Fibroblast of skin of left biceps (primary cell): ENCODE measurements at regions not wholly inside any gene's neighbourhood (a gene's known extent, or its start where the extent isn't known, plus 50 kb on each side); places are given as distances from the start of the nearest gene placed in this dataset.

Experiments
- DNase-seq, 2 experiments: peaks; one replicate each; pipeline ENCODE4 v3.0.0-alpha.2; 2013; ENCODE audit warnings: low read depth in 2 of 2

GRCh38 chr13:22227895-22228294 lies 557.0 kb downstream of the FGF9 start:
- no peak for DNase-seq

DNA sequence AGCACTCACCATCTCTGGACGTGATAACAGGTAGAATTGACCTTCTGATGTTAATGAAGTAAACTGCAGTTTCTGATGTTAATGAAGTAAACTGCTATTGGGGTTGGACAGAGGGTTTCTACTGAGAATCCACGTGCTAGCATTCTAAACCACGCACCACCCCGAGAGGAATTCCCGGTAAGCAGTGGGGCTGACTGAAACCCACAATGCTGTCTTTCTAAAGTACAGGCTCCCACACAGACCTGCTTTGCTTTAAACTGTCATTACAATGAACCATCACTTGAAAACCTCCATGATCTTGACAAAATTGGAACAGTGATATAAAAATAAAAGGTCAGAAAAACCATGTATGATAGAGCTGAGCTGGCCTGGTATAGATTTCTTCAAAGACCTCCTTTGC lies 559.0 kb downstream of the FGF9 start:
- no peak for DNase-seq

DNA sequence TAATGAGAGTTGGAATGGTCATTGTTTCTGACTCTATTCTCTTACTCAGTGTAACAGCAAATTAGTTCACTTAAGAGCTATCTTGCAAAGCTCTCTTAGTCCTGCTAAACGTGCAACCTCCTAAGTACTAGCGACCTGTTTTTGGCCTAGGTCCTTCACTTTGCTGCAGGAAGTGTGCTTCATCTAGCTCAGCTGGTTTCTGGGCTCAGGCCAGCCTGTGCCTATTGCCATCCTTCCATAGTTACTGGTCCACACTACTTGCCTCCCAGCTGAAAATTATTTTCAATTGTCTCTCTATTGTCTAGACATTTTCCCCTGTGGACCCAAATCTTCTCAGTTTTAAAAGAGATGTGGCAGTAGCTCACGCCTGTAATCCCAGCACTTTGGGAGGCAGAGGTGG lies 561.3 kb downstream of the FGF9 start:
- DNase-seq: no peak

- DNase-seq: no peak
Measured at GRCh38 chr13:22235285-22235949, 564.5 kb downstream of the FGF9 start.

GRCh38 chr13:22235950-22236290 lies 565.0 kb downstream of the FGF9 start:
- no peak for DNase-seq

DNA sequence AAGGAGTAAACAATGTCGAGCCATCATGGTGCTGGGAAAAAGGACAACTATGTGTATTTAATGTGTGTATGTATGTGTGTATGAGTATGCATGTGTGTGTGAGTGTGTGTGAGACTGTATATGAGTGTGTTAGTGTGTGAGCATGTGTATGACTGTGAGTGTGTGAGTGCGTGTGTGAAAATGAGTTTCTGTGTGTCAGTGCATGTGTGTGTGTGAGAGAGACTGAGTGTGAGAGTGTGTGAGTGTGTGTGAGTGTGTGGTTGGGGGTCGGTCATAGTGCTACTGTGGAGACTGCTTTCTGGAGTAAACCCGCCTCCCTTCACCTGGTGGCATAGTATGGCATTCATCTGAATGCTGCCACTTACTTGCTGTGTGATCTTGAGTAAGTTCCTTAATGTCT lies 567.4 kb downstream of the FGF9 start:
- DNase-seq: no peak

- no peak for DNase-seq
Measured at GRCh38 chr13:22240716-22241115, 569.8 kb downstream of the FGF9 start.

DNA sequence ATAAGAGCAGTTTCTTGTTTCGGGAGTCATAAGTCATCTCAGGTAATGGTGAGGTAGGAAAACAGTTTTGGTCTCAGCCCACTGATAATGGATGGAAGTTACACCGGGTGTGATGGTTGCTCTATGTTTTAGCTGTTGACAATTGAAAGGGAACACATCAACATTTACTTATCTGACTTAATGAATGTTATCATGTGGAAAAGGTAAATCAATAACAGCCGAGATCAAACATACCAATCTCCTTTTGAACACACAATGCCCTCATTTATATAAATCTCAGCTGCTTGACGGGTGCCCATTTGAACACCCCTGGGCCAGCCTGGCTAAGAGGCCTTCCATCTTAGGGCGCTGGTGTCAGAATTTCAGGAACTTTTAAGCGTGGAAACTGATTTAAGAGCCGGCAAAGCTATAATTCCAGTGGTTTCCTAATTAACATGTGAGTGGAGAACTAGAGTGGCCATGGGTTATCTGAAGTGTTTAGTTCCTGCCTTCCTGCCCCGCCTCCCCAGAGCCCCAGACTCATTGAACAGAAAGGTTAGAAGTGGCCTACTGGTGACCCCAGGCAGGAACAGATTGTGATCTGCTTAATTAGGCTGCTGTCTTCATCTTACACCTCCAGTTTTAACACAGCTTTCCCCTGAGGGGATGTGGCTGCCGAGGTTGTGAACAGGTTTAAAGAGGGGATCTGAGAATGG lies 572.7 kb downstream of the FGF9 start:
- no peak for DNase-seq

- no peak for DNase-seq
Measured at GRCh38 chr13:22252281-22252830, 581.5 kb downstream of the FGF9 start.

- DNase-seq: no peak
Measured at GRCh38 chr13:22253107-22253506, 582.2 kb downstream of the FGF9 start.

- DNase-seq: no peak
Measured at GRCh38 chr13:22256111-22256639, 585.3 kb downstream of the FGF9 start.

- DNase-seq: no peak
Measured at GRCh38 chr13:22262001-22262885, 591.4 kb downstream of the FGF9 start.

- DNase-seq: no peak
Measured at GRCh38 chr13:22263185-22263584, 592.3 kb downstream of the FGF9 start.

GRCh38 chr13:22265563-22265962 lies 594.7 kb downstream of the FGF9 start:
- no peak for DNase-seq

DNA sequence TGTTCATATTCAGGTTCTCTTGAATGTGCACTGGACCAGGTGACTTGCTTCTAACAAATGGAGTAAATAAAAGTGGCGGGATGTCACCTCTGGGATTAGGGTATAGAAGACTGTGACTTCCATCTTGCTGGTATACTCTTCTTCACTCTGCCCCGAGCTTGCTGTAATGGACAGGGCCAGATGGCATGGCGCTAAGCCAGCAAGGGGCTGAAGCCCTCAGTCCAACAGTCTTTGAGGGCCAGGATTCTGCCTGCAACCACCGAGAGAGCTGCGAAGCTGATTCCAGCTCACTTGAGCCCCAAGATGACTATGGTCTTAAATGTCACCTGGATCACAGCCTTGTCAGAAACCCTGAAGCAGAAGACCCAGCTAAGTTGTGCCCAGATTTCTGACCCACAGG lies 600.0 kb downstream of the FGF9 start:
- no peak for DNase-seq

- DNase-seq: no peak
Measured at GRCh38 chr13:22271903-22272302, 601.0 kb downstream of the FGF9 start.

DNA sequence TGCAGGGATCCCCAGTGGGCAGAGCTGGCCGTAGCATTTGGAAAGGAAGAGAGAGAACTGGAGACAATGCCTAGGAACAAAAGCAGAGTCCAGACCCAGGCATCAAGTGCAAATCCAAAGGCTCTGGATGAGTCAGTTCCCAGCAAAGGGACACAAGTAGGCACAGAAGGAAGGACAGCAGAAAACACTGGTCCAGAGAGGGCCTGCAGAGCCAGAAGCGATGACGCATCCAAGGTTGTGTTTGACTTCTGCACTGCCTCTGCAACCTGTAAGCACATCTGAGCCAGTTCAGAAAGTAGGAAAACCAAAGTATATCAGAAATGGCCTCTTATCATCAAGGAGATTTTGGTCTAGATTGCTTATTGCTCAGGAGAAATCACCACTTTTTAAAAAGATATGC lies 604.5 kb downstream of the FGF9 start:
- no peak for DNase-seq

DNA sequence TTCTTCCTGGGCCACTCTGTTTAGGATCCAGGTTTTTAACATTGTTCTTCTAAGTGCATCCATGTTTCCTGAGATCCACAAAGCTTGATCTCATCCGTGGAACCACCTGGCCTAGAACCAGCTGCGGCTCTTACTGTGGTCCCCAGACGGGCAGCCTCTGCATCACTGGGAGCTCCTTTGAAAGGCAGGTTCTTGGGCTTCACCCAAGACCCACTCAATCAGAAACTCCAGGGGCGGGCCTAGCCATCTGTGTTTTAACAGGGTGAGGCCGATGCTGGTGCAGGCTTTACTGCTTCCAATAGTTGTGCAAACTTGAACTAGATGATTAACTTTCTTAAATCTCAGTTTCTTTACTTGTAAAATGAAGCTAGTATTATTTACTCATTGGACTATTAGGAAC lies 605.7 kb downstream of the FGF9 start:
- DNase-seq: no peak

GRCh38 chr13:22278336-22278929 lies 607.6 kb downstream of the FGF9 start:
- peak in 1 of 2 experiments; percentile 6 for DNase-seq

GRCh38 chr13:22285867-22286266 lies 615.0 kb downstream of the FGF9 start:
- DNase-seq: no peak

DNA sequence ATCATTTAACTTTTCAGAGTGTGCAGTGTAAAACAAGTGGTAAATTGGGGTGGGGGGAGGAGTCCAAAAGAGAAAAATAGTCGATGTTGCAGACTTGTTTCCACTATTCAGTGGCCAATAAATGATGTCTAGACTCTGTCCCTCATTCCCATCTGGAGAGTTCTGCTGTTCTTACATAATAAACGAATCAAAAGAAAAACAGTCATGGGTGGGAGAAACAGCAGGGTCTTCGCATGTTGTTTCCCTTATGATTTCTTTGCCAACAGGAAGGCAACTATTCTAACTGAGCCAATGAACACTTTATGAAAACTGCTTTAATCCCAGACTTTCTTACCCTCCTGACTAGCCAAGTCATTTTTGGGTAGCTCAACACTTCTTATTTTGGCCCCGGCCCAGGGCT lies 615.5 kb downstream of the FGF9 start:
- DNase-seq: no peak
